ENCODE measurements at regions not wholly inside any gene's neighbourhood (a gene's known extent, or its start where the extent isn't known, plus 50 kb on each side); places are given as distances from the start of the nearest gene placed in this dataset.

DNA sequence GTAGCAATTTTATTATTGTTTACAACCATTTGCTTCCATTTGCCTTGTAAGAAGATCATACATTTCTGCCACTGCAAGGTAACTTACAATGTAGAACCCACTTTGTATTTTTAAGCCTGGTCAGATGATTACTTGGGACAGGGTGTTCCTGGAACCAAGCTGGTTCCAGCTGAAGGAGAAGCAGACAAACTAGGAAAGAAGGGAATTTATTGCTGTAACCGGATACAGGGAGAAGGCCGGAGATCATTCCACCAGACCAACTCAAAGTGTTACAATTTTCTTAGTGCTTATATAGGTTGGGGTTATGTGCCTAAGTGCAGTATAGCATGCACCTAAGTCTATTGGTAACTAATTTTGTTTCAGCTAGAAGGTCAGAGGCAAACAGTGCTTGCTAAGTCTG is 104.4 kb downstream of the MANEA start:
- TF ChIP-seq CTCF (IDR thresholded peaks at IDR 0.05) (no peak), EP300 (IDR thresholded peaks at IDR 0.05) (no peak), POLR2AphosphoS5 (IDR thresholded peaks at IDR 0.05) (no peak), POLR2A (IDR thresholded peaks at IDR 0.05) (no peak)
- WGBS, 5 donors: 74 to 93% (median 90%) methylated on average over 2 of the region's 2 CpGs
- Histone ChIP-seq H3K4me1 (no peaks in the 10 kb centered on the region), H3K27ac (no peak overlapping the region), H3K9me3 (no peaks in the 10 kb centered on the region), H3K4me3 (no peak overlapping the region), H3K27me3 (no peaks in the 10 kb centered on the region), H3K36me3 (no peaks in the 10 kb centered on the region)
- no peak for DNase-seq
- intact Hi-C loops (cut with DNase I; ENCODE audit: low total_unique reads): no loop called here

- no peaks in the 10 kb centered on the region for H3K9me3 ChIP-seq
- TF ChIP-seq POLR2AphosphoS5 (IDR thresholded peaks at IDR 0.05) (no peak), POLR2A (IDR thresholded peaks at IDR 0.05) (no peak), EP300 (IDR thresholded peaks at IDR 0.05) (no peak), CTCF (IDR thresholded peaks at IDR 0.05) (no peak)
- H3K27ac ChIP-seq: no peak overlapping the region
- WGBS, 5 donors: 64 to 84% (median 80%) methylated on average over 1 of the region's 1 CpG
- H3K27me3 ChIP-seq: no peaks in the 10 kb centered on the region
- H3K4me1 ChIP-seq: peaks cover 0 to 7% (median 0%) of the 10 kb centered on the region in 4 donors
- DNase-seq: no peak
- H3K36me3 ChIP-seq: no peaks in the 10 kb centered on the region
- no peak overlapping the region for H3K4me3 ChIP-seq
- intact Hi-C loops (cut with DNase I; ENCODE audit: low total_unique reads): no loop called here
Observed at GRCh38 chr6:95682476-95682875, 105.1 kb downstream of the MANEA start.

GRCh38 chr6:95685822-95686221 is 108.5 kb downstream of the MANEA start:
- no peak overlapping the region for H3K4me3 ChIP-seq
- no peaks in the 10 kb centered on the region for H3K36me3 ChIP-seq
- peaks cover 0 to 6% (median 2%) of the 10 kb centered on the region in 4 donors for H3K9me3 ChIP-seq
- peaks cover 0 to 12% (median 0%) of the 10 kb centered on the region in 4 donors for H3K4me1 ChIP-seq
- TF ChIP-seq POLR2AphosphoS5 (IDR thresholded peaks at IDR 0.05) (no peak), POLR2A (IDR thresholded peaks at IDR 0.05) (no peak), CTCF (IDR thresholded peaks at IDR 0.05) (no peak), EP300 (IDR thresholded peaks at IDR 0.05) (no peak)
- intact Hi-C loops (cut with DNase I; ENCODE audit: low total_unique reads): no loop called here
- DNase-seq: no peak
- no peaks in the 10 kb centered on the region for H3K27me3 ChIP-seq
- H3K27ac ChIP-seq: no peak overlapping the region
- 67 to 77% (median 72%) methylated on average over 3 of the region's 3 CpGs for WGBS, 5 donors

GRCh38 chr6:95686272-95686671 is 108.9 kb downstream of the MANEA start:
- intact Hi-C loops (cut with DNase I; ENCODE audit: low total_unique reads): no loop called here

More at GRCh38 chr6:95686272-95686671, 108.9 kb downstream of the MANEA start:
- H3K27ac ChIP-seq: no peak overlapping the region
- DNase-seq: no peak
- WGBS, 5 donors: 65 to 85% (median 77%) methylated on average over 3 of the region's 3 CpGs
- H3K9me3 ChIP-seq: peaks cover 0 to 8% (median 2%) of the 10 kb centered on the region in 4 donors
- H3K4me3 ChIP-seq: no peak overlapping the region
- H3K27me3 ChIP-seq: no peaks in the 10 kb centered on the region
- peaks cover 0 to 12% (median 0%) of the 10 kb centered on the region in 4 donors for H3K4me1 ChIP-seq
- no peaks in the 10 kb centered on the region for H3K36me3 ChIP-seq
- no peak for TF ChIP-seq EP300 (IDR thresholded peaks at IDR 0.05)
- no peak for TF ChIP-seq POLR2AphosphoS5 (IDR thresholded peaks at IDR 0.05)
- TF ChIP-seq CTCF (IDR thresholded peaks at IDR 0.05): no peak
- TF ChIP-seq POLR2A (IDR thresholded peaks at IDR 0.05): no peak

All from stomach (tissue), 8 donors.